Activated T-helper 1 cell treated with anti-CD3 and anti-CD28 coated beads, Interleukin-2, amount 50 U/mL, for 16 hours (primary cell): ENCODE measurements at regions not wholly inside any gene's neighbourhood (a gene's known extent, or its start where the extent isn't known, plus 50 kb on each side); places are given as distances from the start of the nearest gene placed in this dataset.

Source experiments
- DNase-seq, 2 donors: peaks; one replicate each; pipeline ENCODE4 v3.0.0-alpha.2; 2020; ENCODE audit warnings: low read depth in 1 of 2, low spot score in 1 of 2

DNA sequence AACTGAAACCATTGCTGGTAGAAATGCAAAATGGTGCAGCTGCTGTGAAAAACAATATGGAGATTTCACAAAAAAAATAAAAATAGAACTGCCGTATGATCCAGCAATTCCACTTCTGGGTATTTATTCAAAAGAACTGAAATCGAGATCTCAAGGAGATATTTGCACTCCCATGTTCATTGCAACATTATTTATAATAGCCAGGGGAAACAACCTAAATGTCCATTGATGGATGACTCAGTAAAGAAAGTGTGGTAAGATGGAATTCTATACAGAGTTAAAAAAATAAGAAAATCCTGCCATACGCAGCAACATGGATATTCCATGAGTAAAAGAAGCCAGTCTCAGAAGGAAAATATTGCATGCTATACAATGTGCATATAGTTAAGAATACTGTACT, 290.6 kb upstream of the GHITM start:
- no peak for DNase-seq

GRCh38 chr10:83849150-83849549, 290.2 kb upstream of the GHITM start:
- DNase-seq: no peak

GRCh38 chr10:83852146-83852545, 287.2 kb upstream of the GHITM start:
- no peak for DNase-seq

DNA sequence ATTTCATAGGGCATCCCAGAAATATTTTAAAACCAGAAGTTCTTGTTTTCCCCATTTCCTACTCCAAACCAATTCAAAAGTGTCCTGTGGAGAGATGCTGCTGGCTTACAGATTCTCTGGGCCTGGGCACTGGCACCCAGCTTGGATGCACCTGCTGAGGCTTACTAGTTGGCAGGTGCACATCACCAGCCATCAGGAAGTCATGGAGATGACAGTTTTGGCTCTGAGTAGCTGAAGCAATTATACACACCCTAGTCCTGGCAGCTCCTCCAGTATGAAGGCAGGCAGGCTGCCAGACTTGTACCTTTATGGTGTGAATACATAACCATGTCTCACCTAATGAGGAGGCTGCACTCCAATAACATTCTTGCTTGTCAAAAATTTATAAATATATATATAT, 276.6 kb upstream of the GHITM start:
- no peak for DNase-seq

DNA sequence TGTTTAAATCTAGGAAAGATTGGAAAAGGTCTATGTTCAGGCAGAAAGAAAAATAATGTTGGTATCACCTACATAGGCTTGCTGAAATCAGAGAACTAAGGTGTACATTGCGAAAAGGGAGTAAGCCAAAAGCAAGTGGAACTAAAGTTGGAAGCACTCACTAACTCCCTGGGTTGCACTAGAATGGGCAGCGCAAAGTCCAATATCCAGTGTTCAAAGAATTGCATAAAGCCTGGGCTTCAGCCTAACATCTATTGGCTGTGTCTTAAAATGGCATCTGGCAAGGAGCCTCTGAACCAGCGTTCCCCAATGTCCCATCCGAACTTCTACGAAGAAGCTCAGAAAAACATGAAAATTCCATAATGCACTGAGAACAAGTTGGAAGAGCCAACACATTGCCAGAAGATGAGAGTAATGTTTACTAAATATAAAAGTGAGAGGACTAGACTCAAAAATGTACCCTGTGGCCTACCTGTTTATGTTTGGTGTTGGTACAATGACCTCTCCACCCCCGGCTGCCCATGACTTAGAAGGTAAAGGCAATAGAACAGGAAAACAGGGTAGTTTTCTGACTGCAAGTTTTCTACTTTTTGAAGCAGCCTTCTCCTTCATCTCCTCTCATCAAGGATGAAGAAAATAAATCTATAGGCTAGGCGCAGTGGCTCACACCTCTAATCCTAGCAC, 275.9 kb upstream of the GHITM start:
- DNase-seq: no peak

- DNase-seq: no peak
These were observed 269.4 kb upstream of the GHITM start for GRCh38 chr10:83869898-83870297.

DNA sequence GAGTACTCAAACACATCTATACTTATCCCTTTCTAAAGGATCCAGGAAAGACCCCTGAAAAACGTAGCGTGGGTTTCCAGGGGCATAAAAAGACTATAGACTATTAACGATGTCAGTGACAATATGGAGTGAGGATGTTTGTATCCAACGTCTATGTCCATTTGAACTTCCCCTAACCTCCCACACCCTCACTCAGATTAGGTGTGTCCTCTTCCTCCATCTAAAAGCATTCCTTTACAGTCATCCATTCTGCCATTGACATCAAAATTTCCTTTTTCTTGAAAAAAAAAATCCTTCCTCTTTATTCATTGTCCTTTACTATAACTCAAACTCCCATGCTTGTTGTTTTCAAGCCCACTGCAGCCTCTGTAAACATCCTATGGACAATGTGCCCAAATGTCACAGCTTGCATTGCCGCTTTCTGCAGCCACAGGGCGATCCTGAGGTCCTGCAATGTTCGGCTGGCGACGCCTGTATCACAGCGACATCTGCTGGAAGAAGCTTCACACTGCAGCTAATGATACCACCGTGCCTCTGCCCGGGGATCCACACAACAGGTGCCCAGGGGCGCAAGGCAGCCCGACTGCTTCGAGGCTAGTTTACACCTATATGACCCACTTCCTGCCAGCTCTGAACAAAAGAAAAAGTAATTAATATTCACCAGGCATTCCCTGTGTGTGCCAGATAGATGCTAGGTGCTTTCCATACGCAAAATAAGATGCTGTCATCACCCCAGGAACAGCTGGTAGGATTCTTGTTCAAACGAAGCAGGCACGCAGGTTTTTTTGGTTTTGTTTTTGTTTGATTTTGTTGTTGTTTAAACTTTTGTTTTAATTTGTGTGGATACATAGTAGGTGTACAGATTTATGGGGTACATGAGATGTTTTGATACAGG, 267.9 kb upstream of the GHITM start:
- DNase-seq: peak; percentile 14 to 17

DNA sequence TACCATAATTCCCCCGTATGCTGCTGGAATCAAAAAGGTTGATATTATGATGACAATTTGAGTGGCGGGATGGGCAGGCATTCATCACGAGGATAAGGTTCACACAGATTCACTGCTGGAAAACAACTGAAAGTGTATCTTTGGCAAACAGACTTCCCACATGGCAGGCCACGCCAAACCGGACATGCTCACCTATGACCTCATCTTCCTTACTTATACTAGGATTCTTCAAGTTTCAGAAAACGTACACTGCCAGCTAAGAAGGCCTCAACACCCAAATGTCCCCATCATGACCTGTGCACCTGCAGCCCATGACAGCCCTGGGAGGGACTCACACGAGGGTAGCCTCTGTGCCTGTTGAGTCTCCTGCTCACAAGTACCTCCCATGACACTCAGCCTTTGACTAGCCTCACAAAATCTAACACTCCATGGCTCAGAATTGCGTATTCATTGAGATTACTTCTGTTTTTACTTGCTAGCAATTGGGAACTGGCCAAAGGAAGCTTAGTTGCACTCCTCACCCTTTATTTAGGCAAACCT, 259.0 kb upstream of the GHITM start:
- DNase-seq: no peak

GRCh38 chr10:83881661-83882060, 257.6 kb upstream of the GHITM start:
- no peak for DNase-seq

DNA sequence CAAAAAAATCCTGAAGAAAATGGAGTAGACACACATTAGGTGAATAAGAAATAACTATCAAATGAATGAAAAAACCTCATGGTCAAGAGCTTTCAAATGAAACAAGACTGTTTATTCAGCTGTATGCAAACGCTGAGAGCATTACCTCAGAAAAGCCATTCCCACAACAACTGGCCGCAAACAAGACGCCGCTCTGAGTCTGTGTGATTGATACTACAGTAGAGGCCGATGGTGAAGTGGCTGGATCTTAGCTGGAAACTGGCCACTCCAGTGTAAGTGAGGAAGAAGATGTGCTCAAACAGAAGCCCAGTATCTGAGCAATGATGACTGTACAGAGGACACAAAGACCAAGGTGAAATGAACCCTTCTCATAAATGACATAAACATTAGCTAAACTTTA, 252.4 kb upstream of the GHITM start:
- no peak for DNase-seq

- DNase-seq: no peak
These were observed 246.6 kb upstream of the GHITM start for GRCh38 chr10:83892737-83893136.

- DNase-seq: no peak
These were observed 243.1 kb upstream of the GHITM start for GRCh38 chr10:83896219-83896618.

GRCh38 chr10:83897626-83898025, 241.7 kb upstream of the GHITM start:
- DNase-seq: no peak

DNA sequence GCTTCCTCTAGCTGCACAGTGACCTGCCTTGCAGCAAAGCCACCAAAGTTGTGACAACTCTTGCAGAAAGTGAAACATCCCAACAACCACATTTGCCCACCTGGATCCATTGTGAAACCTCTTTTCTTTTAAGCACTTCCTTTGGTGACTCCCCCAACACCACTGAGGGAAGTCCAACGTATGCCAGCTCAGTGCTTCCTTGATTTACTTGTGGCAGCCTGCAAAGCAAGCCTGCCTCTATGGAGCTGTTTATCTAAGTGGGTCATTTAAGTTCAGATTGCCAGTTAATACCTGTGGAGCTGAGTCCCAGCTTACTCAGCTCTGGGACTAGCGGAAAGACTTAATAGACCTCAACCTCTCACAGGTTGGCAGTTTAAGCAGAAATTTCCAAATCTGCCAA, 230.8 kb upstream of the GHITM start:
- DNase-seq: no peak

DNA sequence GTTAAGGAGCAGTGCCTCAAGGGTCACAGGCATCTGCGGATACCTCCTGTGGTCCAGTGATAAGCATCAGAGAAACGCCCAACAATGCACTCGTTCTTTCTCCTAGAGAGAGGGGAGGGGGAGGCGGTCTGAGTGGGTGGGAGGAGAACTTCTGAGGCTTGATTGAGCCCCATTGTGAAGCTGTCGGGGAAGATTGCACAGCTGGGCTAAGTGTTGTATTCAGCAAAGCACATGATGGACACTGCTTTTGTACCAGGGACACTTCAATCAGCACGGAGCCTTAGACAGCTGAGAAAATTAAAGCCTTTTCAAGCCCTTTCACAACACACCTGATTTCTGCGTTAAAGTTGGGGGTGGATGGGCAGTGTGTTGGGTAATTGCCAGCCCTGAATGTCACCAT, 230.3 kb upstream of the GHITM start:
- DNase-seq: no peak

DNA sequence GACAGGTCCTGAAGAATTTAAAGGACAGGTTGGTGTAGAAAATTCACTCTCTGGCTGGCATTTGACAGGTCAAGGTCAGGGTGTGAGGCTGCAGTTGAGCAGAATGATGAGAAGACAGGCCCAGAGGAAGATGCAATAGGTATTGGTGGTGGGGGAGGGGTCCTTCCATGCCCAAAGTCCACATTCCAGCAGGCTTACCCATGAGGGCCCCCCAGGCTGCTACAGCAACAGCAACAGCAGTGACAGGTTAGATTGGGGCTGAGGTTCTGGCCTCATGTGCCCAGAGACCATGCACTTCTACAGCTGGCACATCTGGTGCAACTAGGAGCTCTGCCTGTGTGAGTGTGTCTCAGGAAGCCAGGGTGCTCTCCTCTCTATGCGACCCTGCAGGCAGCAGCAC, 223.5 kb upstream of the GHITM start:
- DNase-seq: no peak

- DNase-seq: no peak
These were observed 221.5 kb upstream of the GHITM start for GRCh38 chr10:83917537-83918506.

DNA sequence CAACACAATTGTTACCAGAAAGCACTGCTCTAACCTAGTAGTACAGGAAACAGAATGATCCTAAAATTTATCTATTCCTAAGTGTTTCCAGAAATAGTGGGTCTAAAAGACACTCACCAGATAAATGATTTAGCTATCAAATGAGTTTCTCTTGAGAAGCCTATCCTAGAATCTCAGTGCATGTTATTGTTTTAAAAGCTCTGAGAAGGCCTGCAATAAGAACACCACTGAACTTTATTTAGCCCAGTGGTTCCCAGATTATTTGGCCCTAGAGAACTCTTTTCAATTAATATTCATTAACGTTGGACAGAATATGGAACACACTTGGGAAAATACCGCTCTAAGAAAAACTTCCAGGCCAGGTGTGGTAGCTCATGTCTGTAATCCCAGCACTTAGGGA, 220.1 kb upstream of the GHITM start:
- DNase-seq: no peak

GRCh38 chr10:83921984-83922860, 217.1 kb upstream of the GHITM start:
- DNase-seq: no peak

- DNase-seq: no peak
These were observed 214.2 kb upstream of the GHITM start for GRCh38 chr10:83925133-83925532.
